Testis (tissue), 2 donors: ENCODE measurements at regions not wholly inside any gene's neighbourhood (a gene's known extent, or its start where the extent isn't known, plus 50 kb on each side); places are given as distances from the start of the nearest gene placed in this dataset.

Source experiments
- DNase-seq: peaks from one replicate; pipeline ENCODE4 v3.0.0-alpha.2; 2019
- H3K27ac ChIP-seq, 2 donors: fragments of 200-600 bp; sonication (generic); one replicate each; pipeline ENCODE4 v1.5.1; 2019
- H3K27me3 ChIP-seq: fragments of 200-600 bp; sonication (generic); one replicate; pipeline ENCODE4 v1.5.1; 2019
- H3K36me3 ChIP-seq: fragments of 200-600 bp; sonication (generic); one replicate; pipeline ENCODE4 v1.5.1; 2017; ENCODE audit warnings: low read depth; ENCODE audit errors: missing control alignments
- H3K4me1 ChIP-seq: fragments of 200-600 bp; sonication (generic); one replicate; pipeline ENCODE4 v1.5.1; 2019
- H3K4me3 ChIP-seq, 2 donors: fragments of 200-600 bp; sonication (generic); one replicate each; pipeline ENCODE4 v1.5.1; 2017 to 2019
- H3K9me3 ChIP-seq: fragments of 200-600 bp; sonication (generic); one replicate; pipeline ENCODE4 v1.5.1; 2017
- POLR2A ChIP-seq: fragments of 450-650 bp; IDR thresholded peaks from one replicate; pipeline ENCODE4 v1.6.1; 2017; ENCODE audit warnings: antibody characterized with exemption, mild to moderate bottlenecking, moderate library complexity
- WGBS, 2 donors: methylation state at CpG; one replicate each; pipeline ENCODE4 v1.1.5; 2018; 5-methylcytosine and 5-hydroxymethylcytosine counted together
- intact Hi-C: fragments of 100-400 bp; cut with DNase I; formaldehyde crosslinking; loops from one replicate; pipeline ENCODE4 v1.15.1; 2023; ENCODE audit warnings: low total_unique reads
- TF ChIP-seq, protein P1 (sequence below), 3 experiments: fragments of 450-650 bp in 2 of 3; fragments of 200-600 bp in 1 of 3; sonication (generic) in 1 of 3; IDR thresholded peaks; one replicate each; pipeline ENCODE4 v1.5.1; 2016 to 2019; ENCODE audit warnings: antibody characterized with exemption in 3 of 3, mild to moderate bottlenecking in 2 of 3, moderate library complexity in 1 of 3

DNA sequence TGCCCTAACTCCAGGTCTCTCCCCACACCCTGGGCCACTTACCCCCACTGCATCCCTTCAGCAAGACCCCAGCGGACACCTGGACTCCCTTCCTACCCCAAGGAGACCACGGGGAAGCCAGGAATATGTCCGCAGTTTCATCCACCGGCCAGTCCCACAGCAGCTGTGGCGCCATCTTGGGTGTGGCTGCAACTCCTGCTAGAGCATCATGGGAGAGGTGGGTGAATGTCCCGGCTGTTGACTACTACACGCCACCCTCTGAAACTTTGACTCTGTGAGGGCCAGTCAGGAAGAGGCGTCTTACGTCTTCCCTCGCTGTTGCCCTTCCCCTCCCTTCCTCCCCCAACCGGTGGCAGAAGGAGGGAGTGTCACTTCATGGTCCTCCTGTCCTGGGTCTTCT is 238.3 kb upstream of the RNF32 start:
- DNase-seq = peak; percentile 64
- Histone ChIP-seq H3K36me3 (no peaks in the 10 kb centered on the region), H3K27me3 (no peaks in the 10 kb centered on the region), H3K9me3 (no peaks in the 10 kb centered on the region), H3K27ac (no peak overlapping the region), H3K4me3 (peak overlapping the region in 1 of 2 donors; percentile 17), H3K4me1 (no peaks in the 10 kb centered on the region)
- intact Hi-C loops = no loop called here
- 73 to 85% methylated on average over 11 of the region's 11 CpGs for WGBS, 2 donors
- TF ChIP-seq, protein P1, sequence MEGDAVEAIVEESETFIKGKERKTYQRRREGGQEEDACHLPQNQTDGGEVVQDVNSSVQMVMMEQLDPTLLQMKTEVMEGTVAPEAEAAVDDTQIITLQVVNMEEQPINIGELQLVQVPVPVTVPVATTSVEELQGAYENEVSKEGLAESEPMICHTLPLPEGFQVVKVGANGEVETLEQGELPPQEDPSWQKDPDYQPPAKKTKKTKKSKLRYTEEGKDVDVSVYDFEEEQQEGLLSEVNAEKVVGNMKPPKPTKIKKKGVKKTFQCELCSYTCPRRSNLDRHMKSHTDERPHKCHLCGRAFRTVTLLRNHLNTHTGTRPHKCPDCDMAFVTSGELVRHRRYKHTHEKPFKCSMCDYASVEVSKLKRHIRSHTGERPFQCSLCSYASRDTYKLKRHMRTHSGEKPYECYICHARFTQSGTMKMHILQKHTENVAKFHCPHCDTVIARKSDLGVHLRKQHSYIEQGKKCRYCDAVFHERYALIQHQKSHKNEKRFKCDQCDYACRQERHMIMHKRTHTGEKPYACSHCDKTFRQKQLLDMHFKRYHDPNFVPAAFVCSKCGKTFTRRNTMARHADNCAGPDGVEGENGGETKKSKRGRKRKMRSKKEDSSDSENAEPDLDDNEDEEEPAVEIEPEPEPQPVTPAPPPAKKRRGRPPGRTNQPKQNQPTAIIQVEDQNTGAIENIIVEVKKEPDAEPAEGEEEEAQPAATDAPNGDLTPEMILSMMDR (IDR thresholded peaks at IDR 0.05) = no peak
- TF ChIP-seq POLR2A = no peak

DNA sequence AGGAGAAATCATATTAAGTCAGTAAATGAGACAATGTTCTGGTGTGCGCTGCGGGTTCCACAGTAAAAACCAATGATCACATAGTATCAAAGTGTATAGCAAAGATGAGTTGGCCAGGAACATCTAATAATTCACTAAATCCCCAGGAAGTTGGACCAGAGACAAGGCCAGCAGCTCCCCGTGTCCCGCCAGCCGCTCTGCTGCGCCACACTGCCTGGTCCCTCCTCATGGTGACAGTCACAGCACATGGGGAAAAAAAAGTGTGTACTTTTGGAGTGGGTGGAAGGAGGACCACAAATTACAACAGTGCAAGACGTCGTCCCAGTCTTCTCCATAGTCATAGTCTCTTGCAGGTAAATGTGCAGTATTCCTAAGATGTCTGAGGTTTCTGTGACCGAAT is 239.0 kb upstream of the RNF32 start:
- Histone ChIP-seq H3K4me3 (peak overlapping the region in 1 of 2 donors; percentile 17), H3K9me3 (no peaks in the 10 kb centered on the region), H3K27ac (no peak overlapping the region), H3K36me3 (no peaks in the 10 kb centered on the region), H3K27me3 (no peaks in the 10 kb centered on the region), H3K4me1 (no peaks in the 10 kb centered on the region)
- WGBS, 2 donors = 73 to 75% methylated on average over 9 of the region's 9 CpGs
- intact Hi-C loops = no loop called here
- TF ChIP-seq, protein P1 (IDR thresholded peaks at IDR 0.05) = no peak
- no peak for TF ChIP-seq POLR2A
- no peak for DNase-seq

DNA sequence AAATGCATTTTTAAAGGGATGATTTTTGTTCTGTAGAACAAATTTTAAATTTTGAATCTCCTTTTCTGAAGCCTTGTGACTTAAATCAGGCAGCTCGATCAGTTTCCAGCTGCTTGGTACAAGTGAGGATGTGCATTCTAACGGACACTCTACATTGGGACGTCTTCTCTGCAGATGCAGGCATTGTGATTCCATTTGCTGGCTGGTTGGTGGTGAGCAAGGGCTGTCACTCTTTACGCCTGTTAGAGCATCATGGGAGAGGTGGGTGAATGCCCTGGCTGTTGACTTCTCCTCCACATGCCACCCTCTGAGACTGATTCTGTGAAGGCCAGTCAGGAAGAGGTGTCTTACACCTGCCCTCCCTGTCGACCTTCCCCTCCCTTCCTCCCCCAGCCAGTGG is 240.5 kb upstream of the RNF32 start:
- intact Hi-C loops = no loop called here
- H3K36me3 ChIP-seq = no peaks in the 10 kb centered on the region
- H3K27me3 ChIP-seq = no peaks in the 10 kb centered on the region
- no peaks in the 10 kb centered on the region for H3K4me1 ChIP-seq
- H3K9me3 ChIP-seq = no peaks in the 10 kb centered on the region
- WGBS, 2 donors = 72 to 78% methylated on average over 4 to 5 of the region's 5 CpGs
- TF ChIP-seq POLR2A = no peak
- TF ChIP-seq, protein P1 (IDR thresholded peaks at IDR 0.05) = no peak
- H3K27ac ChIP-seq = no peak overlapping the region
- no peak for DNase-seq
- H3K4me3 ChIP-seq = no peak overlapping the region

DNA sequence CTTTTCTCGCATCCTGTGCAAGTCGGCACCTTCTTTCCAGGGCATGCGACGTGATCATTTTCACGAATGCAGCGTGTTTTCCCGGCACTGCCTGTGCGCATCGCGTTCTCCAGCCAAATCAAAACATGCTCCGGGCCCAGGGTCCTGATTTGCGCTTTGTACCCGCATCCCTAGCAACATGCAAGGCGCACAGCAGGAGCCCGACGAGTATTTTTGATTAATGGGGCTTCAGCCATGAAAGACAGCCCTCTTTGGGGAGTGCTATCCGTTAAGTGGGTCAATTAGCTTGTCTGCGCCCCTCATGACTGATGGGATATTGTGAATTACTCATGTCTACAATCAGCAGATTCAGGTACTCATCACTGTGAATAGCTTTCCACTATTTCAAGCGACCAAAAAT is 243.3 kb upstream of the RNF32 start:
- Histone ChIP-seq H3K4me3 (no peak overlapping the region), H3K27me3 (no peaks in the 10 kb centered on the region), H3K9me3 (no peaks in the 10 kb centered on the region), H3K27ac (no peak overlapping the region), H3K4me1 (no peaks in the 10 kb centered on the region), H3K36me3 (no peaks in the 10 kb centered on the region)
- intact Hi-C loops = no loop called here
- 77% methylated on average over 19 of the region's 19 CpGs for WGBS, 2 donors
- no peak for TF ChIP-seq POLR2A
- TF ChIP-seq, protein P1 (IDR thresholded peaks at IDR 0.05) = no peak
- DNase-seq = no peak

GRCh38 chr7:156389116-156389692 is 251.4 kb upstream of the RNF32 start:
- TF ChIP-seq, protein P1 (IDR thresholded peaks at IDR 0.05) = no peak
- TF ChIP-seq POLR2A = no peak
- intact Hi-C loops = no loop called here
- DNase-seq = no peak
- Histone ChIP-seq H3K27me3 (no peaks in the 10 kb centered on the region), H3K4me1 (no peaks in the 10 kb centered on the region), H3K9me3 (no peaks in the 10 kb centered on the region), H3K36me3 (no peaks in the 10 kb centered on the region), H3K4me3 (no peak overlapping the region), H3K27ac (no peak overlapping the region)
- WGBS, 2 donors = 88 to 91% methylated on average over 21 to 24 of the region's 24 CpGs
